Peyer's patch (tissue), 4 donors: ENCODE measurements at regions not wholly inside any gene's neighbourhood (a gene's known extent, or its start where the extent isn't known, plus 50 kb on each side); places are given as distances from the start of the nearest gene placed in this dataset.
A peak's percentile ranks its signal among the peaks of the same experiment; 100 is the strongest.

Experiments
- POLR2A ChIP-seq, 2 donors: fragments of 450-650 bp; IDR thresholded peaks; one replicate each; pipeline ENCODE4 v1.5.1; 2017; ENCODE audit warnings: antibody characterized with exemption in 2 of 2, mild to moderate bottlenecking in 2 of 2, moderate library complexity in 2 of 2
- TF ChIP-seq, protein P1 (sequence below), 6 experiments: fragments of 450-650 bp in 4 of 6; fragments of 200-600 bp in 2 of 6; sonication (generic) in 1 of 6; IDR thresholded peaks; one replicate each; pipeline ENCODE4 v1.5.1; 2017 to 2019; ENCODE audit warnings: antibody characterized with exemption in 6 of 6, mild to moderate bottlenecking in 3 of 6, moderate library complexity in 1 of 6

DNA sequence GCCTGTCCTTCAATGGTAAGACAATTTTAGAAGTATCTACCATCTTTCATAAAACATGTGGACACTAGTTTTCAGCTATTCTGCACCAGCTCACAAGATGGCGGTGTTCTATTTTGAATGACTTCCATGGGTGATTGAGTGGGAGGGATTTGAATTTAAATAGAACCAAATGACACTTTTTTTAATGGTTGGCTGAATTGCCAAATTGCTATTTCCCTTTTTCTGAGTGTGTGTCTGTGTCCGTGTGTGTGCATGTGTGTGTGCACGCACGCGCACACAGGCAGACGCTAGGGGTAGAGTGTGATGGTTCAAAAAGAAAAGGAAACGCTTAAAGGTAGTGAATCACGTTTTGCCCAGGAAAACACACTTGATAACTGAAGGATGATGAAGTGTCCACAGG, 362.6 kb downstream of the DAD1 start:
- TF ChIP-seq, protein P1, sequence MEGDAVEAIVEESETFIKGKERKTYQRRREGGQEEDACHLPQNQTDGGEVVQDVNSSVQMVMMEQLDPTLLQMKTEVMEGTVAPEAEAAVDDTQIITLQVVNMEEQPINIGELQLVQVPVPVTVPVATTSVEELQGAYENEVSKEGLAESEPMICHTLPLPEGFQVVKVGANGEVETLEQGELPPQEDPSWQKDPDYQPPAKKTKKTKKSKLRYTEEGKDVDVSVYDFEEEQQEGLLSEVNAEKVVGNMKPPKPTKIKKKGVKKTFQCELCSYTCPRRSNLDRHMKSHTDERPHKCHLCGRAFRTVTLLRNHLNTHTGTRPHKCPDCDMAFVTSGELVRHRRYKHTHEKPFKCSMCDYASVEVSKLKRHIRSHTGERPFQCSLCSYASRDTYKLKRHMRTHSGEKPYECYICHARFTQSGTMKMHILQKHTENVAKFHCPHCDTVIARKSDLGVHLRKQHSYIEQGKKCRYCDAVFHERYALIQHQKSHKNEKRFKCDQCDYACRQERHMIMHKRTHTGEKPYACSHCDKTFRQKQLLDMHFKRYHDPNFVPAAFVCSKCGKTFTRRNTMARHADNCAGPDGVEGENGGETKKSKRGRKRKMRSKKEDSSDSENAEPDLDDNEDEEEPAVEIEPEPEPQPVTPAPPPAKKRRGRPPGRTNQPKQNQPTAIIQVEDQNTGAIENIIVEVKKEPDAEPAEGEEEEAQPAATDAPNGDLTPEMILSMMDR (IDR thresholded peaks at IDR 0.05) = peak in 1 of 6 experiments; percentile 34
- no peak for TF ChIP-seq POLR2A (IDR thresholded peaks at IDR 0.05)
